ENCODE measurements at regions not wholly inside any gene's neighbourhood (a gene's known extent, or its start where the extent isn't known, plus 50 kb on each side); places are given as distances from the start of the nearest gene placed in this dataset.

DNA sequence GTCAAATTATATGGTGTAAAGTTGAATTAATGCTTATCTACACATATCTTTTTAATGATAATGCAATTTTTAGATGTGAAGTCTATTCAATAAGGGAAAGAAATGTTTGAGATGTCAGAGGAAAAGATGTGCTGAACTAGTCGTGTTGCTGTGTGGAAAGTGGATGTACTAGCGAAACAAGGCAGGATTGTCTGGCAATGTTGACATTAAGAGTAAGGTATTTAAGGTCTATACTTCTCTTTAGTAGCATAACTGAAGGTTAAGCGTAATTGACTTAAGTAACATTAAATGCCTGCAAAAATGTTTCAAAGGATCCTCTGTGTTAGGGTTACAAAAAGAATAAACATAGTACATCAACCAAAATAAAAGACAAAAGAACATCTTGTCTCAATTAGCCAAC is 787.3 kb upstream of the KLHL1 start:
- no peak for DNase-seq (ENCODE audit: low read depth in 2 of 2)

DNA sequence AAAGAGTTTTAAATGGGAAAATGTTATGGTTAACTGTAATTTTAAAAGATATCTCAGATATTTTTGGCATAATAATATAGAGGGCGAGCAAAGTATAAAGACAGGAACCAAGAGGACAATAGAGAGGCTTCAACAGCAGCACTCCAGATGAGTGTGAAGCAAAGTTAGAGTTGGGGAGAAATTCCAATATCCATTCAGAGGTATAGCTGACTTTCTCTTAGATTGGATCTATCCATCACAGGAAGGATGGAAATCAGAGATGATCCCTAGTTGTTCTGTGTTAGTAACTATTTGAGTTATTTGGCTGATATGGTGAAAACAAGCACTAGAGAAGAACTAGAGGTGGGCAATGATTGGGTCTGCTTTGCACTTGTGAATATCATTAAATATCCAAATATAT is 786.0 kb upstream of the KLHL1 start:
- no peak for DNase-seq (ENCODE audit: low read depth in 2 of 2)

DNA sequence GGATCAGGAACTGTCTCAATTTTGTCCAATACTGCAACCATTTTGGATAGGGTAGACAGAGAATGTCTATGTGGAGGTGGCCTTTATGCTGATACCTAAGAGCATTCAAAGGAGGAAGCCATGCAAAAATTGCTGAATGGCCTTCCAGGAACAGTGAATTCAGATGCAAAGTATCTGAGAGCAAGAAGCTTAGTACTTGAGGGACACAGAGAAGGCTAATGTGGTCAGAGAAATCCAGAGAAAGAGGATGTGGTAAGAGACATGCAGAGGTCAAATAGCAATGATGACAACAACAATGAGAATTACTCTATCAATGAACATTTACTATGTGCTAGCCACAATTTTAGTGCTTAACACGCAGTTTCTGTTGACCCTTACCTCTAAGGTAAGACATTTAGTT is 785.6 kb upstream of the KLHL1 start:
- DNase-seq (ENCODE audit: low read depth in 2 of 2): no peak

DNA sequence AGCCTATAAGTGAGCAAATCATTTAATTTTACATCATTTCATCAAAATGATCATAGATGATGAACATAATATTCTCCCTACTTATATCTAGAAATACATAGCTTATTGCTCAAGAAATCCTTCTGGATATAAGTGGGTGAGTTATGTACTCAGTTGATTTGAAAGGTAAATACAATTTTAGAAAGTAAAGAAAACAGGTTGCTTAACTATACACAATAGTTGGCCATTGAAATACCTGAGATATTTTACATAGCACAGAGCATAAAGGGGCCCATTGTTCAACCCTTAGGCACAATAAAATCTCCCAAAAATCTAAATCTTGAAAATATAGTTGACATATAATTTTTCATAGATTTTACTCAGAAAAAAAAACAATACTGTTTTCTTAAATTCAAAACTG is 782.0 kb upstream of the KLHL1 start:
- DNase-seq (ENCODE audit: low read depth in 2 of 2): no peak

DNA sequence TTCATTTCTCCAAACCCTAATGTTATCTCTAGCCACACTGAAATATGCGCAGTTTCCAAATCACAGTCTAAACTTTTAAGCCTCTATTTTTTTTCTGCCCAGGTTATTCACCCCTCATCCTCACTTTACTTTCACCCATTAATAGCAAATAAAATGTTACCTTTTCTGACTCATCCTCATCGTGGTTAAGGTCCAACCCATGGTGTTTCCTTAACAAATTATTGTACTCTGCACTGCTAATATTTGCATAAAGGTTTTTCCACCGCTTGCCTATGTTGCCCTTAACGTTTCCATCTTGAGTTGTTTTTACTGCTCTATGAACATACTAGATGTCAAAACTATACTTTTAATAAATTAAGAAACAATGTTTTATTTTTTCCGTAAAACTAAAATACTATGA is 780.9 kb upstream of the KLHL1 start:
- DNase-seq (ENCODE audit: low read depth in 2 of 2): no peak

DNA sequence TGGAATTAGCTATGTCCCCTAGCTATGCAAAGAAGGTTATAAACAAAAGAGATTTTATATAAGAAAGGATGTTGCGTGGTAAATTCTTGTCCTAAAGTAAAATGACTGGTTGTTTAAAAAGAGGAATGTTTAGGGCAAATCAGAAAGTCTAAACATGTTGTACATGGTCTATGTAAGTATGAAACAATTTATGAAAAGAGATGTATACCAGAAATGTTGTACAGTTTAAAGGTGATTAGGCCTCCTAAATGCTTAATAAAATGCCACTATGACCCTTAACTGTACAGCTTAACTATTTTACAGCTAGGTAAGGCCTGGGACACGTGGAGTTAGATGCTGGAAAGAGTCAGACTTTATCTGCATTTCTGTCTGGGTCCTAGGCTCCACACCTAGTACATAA is 775.9 kb upstream of the KLHL1 start:
- DNase-seq (ENCODE audit: low read depth in 2 of 2): no peak

DNA sequence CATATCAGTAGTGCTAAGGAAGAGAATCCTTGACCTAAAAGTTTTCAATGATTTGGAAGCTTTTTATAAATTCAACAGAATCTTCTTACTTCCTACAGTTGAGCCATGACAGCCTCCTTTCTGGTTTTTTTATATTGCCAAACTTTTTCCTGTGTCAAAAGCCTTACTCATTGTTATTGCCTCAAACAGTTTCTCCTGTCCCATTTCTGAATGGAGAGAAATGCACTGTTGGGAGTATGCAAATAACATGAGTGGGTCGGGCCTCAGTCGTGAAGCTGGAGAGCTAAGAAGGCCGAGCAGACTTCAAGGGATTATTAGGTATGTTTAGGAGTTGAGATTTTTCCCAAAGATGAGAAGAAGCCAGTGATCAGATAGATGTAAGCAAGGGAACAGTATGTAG is 766.4 kb upstream of the KLHL1 start:
- DNase-seq (ENCODE audit: low read depth in 2 of 2): no peak

DNA sequence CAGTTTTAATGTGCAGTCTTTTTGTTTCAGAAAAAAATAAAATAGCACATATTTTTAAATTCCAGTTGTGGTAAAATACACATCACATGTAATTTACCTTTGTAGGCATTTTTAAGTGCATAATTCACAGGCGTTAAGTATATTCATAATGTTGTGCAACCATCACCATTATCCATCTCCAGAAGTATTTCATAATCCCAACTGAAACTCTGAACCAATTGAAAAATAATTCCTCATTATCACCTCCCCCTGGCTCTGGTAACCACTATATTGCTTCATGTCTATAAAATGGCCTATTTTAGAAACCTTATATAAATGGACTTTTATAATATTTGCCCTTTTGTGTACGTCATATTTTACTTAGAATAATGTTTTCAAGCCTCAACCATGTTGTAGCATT is 756.5 kb upstream of the KLHL1 start:
- DNase-seq (ENCODE audit: low read depth in 2 of 2): no peak

DNA sequence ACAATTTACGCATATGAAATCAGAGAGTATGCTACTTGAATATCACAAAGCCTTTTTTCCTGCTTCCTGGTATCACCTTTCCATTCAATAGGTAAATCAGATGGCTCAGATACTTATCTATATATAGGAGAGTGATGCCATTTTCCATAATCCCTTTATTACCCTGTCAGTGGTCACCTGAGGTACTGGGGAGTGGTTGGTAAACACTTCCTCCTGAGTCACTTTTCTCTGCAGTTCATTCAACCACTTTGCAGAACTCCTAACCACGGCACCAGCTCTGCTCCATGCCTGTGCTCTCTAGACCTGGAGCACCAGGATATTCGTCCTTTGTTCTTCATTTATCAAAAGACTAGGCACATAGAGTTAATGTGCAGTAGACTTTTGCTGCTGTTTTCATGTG is 748.5 kb upstream of the KLHL1 start:
- DNase-seq (ENCODE audit: low read depth in 2 of 2): no peak

DNA sequence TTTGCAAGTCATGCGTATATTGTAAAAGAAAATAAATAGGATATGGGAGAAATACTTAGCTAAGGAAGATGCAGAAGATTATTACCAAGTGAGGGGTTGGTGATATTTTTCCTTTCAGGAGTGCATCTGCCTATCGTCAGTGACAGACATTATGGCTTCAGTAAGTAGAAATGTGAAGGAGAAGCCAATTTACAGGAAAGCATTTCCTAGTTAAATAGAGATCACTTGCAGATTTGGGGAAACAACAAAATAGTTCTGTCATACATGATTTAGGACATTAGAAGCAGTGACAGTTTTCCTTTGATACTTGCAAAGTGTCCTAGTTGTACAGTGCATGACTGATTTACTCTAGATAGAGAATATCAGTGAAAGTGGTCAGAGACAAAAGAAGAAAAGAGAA is 747.8 kb upstream of the KLHL1 start:
- no peak for DNase-seq (ENCODE audit: low read depth in 2 of 2)

DNA sequence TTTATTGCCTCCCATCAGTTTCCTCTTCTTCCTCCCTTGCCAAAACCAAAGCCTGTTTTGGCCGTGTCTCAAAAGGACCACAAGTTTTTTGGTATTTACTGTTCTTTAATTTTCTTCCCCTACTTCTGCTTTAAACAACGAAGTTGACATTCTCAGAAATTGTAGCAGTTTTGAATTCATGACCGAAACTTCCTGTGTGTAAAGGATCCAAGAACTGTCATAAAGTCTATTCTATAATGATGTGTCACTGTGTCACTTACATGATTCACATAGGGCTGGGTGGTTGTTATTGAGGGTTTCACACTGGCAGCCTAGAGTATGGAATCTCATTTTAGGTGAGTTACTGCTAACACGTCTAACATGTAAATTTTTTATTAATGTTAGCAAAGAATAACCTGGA is 741.0 kb upstream of the KLHL1 start:
- no peak for DNase-seq (ENCODE audit: low read depth in 2 of 2)

DNA sequence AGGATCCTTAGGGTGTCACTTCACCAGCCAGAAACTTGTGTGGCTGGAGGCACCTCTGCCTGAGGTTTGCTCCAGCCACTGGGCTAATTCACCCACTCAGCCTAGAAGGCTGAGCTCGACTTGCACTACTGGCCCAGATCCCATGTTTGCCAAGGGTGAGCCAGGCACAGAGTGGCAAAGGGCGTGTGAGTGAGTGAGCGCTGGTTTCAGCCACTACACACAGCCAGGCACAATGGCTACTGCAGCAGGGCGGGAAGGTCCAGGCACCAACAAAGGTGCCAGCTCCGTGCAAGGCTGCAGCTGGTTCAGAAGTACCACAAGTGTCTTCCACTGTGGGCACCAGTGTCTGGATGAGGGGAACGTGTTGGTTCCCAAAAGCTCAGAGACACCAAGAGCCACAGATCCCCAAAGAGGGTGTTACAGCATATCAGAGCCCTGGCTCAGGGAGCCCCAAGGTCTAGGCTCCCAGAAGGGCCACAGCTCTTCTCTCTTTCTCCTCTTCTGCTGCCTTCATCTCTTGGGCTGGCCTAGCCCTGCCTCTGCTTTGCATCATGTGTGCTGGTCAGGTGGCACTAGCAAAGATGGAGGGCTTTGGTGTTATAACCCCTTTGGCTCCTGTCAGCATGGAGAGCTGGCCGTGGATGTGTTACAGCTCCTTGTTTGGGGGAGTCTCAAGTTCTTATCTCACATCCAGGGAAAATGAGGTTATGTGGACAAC is 736.3 kb upstream of the KLHL1 start:
- DNase-seq (ENCODE audit: low read depth in 2 of 2): no peak

DNA sequence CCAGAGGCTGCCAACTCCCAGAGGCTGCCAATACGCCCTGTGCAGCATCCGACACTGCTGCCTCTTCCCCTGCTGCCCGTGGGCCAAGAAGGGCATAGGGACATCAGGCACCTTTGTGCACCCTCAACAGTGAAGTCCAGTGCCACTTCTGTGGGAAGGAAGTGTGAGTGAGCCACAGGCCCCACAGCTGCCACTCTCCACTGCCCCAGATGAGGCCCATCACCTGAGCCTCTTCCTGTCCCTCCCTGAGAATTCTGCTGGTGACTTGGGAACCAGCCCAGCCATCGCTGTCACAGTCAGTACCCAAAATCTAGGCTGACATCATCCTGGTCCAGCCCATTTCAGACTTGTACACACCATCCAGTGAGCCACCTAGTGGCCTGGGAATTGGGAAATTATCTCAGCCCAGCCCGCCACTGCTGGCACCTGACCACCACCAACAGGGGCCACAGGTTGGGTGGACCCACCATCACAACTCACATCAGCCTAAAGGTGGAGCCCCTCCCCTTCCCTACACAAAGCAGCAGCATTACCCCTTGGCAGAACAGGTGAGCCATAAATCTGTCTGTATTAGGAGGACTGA is 733.9 kb upstream of the KLHL1 start:
- no peak for DNase-seq (ENCODE audit: low read depth in 2 of 2)

DNA sequence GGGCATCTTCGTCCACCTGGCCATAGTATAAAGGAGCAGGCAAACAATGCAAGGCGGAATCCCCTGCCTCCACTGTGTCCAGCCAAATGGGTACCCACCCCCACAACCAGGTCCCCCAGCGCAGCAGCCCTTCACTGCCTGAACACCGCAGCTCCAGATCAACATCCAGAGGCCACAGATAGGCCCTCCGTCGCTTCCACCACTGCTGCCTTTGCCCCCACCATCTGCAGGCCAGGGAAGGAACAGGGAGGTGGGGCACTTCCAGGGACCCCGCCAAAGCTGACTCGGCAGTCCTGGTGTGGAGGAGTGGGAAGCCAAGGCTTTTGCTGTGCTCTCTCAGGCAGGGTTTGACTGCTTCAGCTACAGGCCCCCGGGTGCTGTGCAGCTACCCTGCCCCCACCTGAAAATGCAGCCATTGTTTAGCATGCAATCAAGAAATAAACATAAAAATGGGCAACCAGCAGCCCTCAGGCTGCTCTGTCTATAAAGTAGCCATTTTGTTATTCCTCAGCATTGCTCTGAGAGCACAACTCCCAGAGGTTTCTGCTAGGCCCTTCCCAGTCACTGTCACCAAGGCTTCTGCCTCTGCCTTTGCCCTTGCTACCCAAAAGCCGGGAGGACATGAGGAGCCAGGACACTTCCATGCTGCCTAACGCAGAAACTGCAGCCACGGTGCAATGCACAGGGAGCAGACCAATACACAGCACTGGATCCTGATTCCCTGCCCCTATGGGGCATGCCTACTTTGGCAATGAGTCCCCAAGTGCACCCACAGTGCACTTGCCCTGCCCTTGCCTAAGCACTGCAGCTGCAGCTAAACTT is 733.2 kb upstream of the KLHL1 start:
- no peak for DNase-seq (ENCODE audit: low read depth in 2 of 2)

DNA sequence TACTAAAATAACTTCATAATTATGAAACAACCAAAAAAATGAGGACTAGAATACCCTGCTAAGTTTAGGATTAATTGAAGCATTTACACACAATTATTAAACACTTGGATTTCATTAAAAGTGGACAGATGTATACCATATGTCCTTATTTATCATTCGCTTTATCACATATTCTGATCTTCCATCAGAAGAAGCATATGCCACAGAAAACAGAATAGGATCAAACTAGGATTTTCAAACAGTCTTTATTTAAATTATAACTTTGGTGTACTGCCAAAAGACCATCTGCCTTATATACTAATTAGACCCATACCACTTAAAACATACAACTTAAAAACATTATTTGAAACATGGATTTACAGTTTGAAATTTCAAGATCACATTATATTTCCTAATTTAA is 727.1 kb upstream of the KLHL1 start:
- DNase-seq (ENCODE audit: low read depth in 2 of 2): no peak

DNA sequence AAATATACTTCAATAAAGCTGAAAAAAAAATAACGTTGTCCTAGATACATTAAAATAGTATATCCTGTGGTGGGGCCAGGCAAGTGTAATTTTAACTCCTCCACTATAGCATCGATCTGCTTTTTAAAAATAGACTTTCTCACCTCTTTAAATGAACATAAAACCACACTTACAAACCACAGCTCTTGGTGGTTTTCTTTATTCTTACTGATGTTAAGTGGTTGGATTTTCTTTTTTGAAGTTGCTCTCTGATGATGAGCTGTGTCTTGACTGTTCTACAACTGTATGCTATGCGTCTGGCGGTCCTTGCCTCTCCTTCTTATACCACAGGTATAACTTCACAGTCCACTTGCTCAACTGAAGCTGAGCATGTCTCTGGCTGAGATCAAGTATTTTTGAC is 721.5 kb upstream of the KLHL1 start:
- no peak for DNase-seq (ENCODE audit: low read depth in 2 of 2)

DNA sequence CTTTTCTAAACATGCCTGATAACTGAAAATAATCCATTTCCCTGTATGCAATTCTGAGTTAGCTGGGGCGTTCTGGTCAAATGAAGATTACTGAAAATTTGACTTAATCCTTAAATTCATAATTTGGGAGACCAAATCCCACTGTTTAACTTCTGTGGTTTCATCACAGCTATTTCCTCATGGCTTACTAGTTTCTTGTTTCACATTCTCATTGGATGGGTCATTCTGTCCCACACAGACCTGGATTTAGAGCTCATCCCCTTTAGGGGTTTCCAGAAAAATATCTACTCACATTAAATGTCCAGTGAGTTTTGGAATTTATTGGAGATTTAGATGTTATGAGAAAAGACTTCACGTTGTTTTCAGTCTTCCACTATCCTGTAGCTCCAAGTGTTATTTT is 709.3 kb upstream of the KLHL1 start:
- no peak for DNase-seq (ENCODE audit: low read depth in 2 of 2)

DNA sequence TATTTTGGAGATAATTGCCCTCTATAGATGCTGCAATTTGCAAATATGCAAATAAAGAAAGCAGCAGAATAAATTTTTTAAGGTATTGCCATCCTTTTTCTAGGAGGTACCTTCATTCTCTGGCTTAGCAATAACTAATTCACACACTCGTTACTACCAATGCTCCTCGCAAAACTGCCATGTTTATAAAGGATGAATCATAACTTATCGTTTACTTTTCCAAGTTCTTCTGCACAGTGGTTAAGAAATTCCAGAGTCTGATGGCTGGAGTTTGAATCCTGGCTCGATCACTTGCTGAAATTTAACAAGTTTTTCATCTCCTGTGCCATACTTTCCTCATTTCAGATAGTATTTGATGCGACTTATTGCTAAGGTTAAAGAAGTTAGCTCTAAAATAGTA is 708.6 kb upstream of the KLHL1 start:
- DNase-seq (ENCODE audit: low read depth in 2 of 2): no peak

DNA sequence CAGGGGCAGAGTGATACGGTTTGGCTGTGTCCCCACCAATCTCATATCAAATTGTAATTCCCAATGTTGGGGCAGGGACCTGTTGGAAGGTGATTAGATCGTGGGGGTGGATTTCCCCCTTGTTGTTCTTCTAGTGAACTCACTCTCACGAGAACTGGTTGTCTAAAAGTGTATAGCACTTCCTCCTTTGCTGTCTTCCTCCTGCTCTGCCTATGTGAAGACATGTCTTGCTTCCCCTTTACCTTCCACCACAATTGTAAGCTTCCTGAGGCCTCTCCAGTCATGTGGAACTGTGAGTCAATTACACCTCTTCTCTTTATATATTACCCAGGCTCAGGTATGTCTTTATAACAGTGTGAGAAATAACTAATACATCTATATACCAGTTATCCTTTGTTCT is 706.4 kb upstream of the KLHL1 start:
- DNase-seq (ENCODE audit: low read depth in 2 of 2): no peak

DNA sequence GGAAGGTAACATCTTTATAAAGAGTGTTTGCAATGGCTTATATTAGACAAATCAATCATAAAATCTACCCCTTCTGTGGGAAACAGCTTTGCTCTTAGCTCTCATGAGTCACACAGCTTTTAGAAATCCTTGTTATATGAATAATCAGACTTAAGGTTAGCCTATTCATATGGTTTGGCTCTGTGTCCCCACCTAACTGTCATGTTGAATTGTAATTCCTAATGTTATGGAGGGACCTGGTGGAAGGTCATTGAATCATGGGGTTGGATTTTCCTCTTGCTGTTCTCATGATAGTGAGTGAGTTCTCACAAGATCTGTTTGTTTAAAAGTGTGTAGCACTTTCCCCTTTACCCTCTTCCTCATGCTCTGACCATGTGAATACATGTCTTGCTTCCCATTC is 704.2 kb upstream of the KLHL1 start:
- no peak for DNase-seq (ENCODE audit: low read depth in 2 of 2)

DNA sequence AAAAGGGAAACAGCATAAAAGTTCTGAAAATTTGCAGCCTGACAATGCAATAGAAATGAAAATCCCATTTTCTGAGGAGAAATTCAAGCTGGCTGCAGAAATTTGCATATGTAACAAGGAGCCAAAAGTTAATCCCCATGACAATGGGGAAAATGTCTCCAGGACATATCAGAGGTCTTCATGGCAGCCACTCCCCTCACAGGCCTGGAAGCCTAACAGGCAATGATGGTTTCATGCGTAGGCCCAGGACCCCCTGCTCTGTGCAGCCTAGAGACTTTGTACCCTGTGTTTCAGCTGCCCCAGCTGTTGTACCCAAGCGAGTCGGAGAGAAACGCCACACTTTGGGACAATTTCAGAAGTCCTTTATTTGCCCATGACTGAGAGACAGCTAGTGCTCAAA is 701.3 kb upstream of the KLHL1 start:
- no peak for DNase-seq (ENCODE audit: low read depth in 2 of 2)

DNA sequence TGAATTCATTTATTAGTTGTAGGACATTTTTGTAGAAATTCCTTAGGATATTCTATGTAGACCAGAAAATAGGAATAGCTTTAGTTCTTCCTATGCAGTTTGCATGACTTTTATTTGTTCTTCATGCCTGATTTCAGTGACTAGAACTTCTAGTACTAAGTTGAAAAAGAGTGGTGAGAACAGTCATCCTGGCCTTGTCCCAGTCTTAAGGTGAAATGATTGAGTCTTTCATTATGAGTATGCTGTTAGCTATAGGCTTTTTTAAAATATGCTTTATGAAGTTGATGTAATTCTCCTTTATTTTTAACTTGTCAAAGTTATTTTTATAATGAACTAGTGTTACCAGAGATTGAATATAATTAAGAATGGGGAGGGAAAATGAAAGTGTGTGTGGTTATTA is 690.1 kb upstream of the KLHL1 start:
- DNase-seq (ENCODE audit: low read depth in 2 of 2): no peak

DNA sequence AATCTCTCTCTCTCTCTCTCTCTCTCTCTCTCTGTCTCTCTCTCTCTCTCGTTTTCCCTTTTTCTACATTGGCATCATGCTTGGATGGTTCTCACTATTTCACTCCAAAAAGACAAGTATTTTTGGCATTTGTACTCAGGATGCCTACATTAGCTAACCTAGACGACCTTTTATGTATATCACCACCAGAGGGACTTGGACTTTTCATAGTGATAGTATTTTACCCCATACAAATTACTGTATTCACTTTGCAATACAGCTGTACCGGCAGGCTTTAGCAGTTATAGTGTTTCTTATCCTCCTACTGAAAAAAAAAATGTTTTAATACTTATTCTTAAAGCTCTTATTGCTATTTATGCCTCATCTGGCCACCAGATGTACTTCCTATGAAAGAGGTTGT is 687.2 kb upstream of the KLHL1 start:
- no peak for DNase-seq (ENCODE audit: low read depth in 2 of 2)

Data from activated CD8-positive, alpha-beta memory T cell treated with anti-CD3 and anti-CD28 coated beads for 4 hours (primary cell).